ENCODE measurements at regions not wholly inside any gene's neighbourhood (a gene's known extent, or its start where the extent isn't known, plus 50 kb on each side); places are given as distances from the start of the nearest gene placed in this dataset.

DNA sequence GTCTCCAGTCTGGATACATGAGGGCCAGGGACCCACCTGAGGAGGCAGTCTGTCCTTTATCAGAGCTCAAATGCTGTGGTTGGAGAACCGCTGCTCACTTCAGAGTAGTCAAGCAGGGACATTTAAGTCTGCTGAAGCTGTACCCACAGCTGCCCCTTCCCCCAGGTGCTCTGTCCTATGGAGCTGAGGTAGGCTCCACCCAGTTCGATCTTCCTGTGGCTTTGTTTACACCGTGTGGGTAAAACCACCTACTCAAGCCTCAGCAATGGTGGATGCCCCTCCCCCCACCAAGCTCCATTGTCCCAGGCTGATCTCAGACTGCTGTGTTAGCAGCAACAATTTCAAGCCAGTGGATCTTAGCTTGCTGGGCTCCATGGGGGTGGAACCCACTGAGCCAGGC, 731.4 kb upstream of the HS6ST1 start:
- TF ChIP-seq CTCF (IDR thresholded peaks at IDR 0.05; ENCODE audit: low read depth, low read length, missing control alignments), result no peak
- DNase-seq (ENCODE audit: extremely low read depth, low read depth), result no peak
- H3K4me3 ChIP-seq (replicated peaks; ENCODE audit: low read depth, low read length), result no peak overlapping the region

DNA sequence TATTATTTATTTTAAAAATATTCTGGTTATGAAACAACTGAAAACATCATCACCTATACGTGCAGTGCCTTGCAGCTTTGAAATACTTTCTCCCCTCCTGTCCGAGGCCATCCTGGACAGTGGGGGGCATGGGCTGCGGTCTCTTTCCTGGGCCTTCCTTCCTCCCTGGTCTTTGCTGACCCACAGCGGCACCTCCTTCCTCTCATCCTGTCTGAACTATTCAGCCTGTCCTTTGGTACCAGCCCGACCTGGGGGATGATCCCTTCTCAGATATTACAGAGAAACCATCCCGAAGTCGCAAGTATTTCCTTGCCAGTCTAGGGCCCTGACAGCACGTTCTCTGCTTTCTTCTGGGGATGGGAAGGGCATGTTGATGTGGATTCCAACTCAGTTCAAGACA, 736.6 kb upstream of the HS6ST1 start:
- no peak for TF ChIP-seq CTCF (IDR thresholded peaks at IDR 0.05; ENCODE audit: low read depth, low read length, missing control alignments)
- H3K4me3 ChIP-seq (replicated peaks; ENCODE audit: low read depth, low read length), result no peak overlapping the region
- no peak for DNase-seq (ENCODE audit: extremely low read depth, low read depth)

- no peak for DNase-seq (ENCODE audit: extremely low read depth, low read depth)
- no peak overlapping the region for H3K4me3 ChIP-seq (replicated peaks; ENCODE audit: low read depth, low read length)
- no peak for TF ChIP-seq CTCF (IDR thresholded peaks at IDR 0.05; ENCODE audit: low read depth, low read length, missing control alignments)
These were observed 737.2 kb upstream of the HS6ST1 start for GRCh38 chr2:129055824-129056223.

DNA sequence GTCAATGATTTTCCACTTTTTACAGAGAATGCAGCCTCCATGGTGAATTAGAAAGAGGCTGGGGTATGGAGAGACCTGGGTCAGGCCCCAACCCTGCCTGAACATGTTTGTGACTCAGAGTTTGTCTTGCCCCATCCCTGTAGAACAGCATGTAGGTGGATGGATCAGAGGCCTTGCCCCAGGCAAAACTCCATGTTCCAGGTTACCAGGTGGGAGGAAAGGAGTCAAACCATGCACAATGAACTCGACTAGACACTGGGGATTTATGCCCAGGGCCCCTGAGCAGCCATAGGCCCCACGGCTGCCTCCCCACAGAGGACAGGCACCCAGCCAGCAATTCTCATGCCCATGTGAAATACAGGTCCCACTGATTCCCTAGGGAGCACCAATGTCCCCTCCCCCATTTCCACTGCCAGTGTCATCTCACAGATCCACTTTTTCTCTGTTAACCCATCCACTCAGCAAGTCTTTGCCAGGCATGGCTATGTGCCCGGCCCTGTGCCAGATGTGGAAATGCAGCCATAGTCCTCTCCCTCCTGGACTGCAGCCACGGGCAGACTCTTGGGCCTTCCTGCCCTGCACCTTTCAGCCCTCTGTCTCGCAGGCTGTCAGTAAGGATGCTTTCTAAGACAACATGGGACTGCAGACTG, 737.8 kb upstream of the HS6ST1 start:
- TF ChIP-seq CTCF (IDR thresholded peaks at IDR 0.05; ENCODE audit: low read depth, low read length, missing control alignments), result no peak
- no peak for DNase-seq (ENCODE audit: extremely low read depth, low read depth)
- no peak overlapping the region for H3K4me3 ChIP-seq (replicated peaks; ENCODE audit: low read depth, low read length)

DNA sequence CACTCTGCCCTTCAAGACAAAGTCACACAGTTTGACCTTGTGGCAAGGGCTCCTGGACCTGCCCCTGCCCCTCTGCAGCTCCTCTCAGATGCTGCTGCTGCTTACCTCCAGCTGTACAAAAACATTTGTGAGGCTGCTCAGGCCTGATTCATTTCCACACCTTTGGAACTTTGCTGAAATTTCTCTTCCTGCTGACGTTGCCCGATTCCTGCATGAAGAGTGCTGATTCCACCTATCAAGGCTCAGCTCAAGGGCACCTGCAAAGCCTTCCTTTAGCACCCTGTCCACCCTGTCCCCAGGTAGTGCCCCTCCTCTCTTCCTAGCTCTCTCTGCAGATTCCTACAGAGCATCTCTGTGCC, 738.3 kb upstream of the HS6ST1 start:
- TF ChIP-seq CTCF (IDR thresholded peaks at IDR 0.05; ENCODE audit: low read depth, low read length, missing control alignments), result no peak
- DNase-seq (ENCODE audit: extremely low read depth, low read depth), result no peak
- no peak overlapping the region for H3K4me3 ChIP-seq (replicated peaks; ENCODE audit: low read depth, low read length)

GRCh38 chr2:129058981-129059380, 740.3 kb upstream of the HS6ST1 start:
- no peak overlapping the region for H3K4me3 ChIP-seq (replicated peaks; ENCODE audit: low read depth, low read length)
- DNase-seq (ENCODE audit: extremely low read depth, low read depth), result no peak
- TF ChIP-seq CTCF (IDR thresholded peaks at IDR 0.05; ENCODE audit: low read depth, low read length, missing control alignments), result no peak

- DNase-seq (ENCODE audit: extremely low read depth, low read depth), result no peak
- no peak for TF ChIP-seq CTCF (IDR thresholded peaks at IDR 0.05; ENCODE audit: low read depth, low read length, missing control alignments)
- no peak overlapping the region for H3K4me3 ChIP-seq (replicated peaks; ENCODE audit: low read depth, low read length)
These were observed 740.8 kb upstream of the HS6ST1 start for GRCh38 chr2:129059476-129059875.
